ENCODE measurements at regions not wholly inside any gene's neighbourhood (a gene's known extent, or its start where the extent isn't known, plus 50 kb on each side); places are given as distances from the start of the nearest gene placed in this dataset.
"Not testable (repeated sequence)": the region's sequence is repeated elsewhere in the genome, so short reads cannot be mapped to it uniquely, and the experiment has no call there.

GRCh38 chr6:147924598-147924997 lies 416.1 kb downstream of the SAMD5 start:
- no peak for DNase-seq

- no peak for DNase-seq
These were observed 416.8 kb upstream of the SASH1 start for GRCh38 chr6:147925826-147926225.

- no peak for DNase-seq
These were observed 411.9 kb upstream of the SASH1 start for GRCh38 chr6:147930745-147931144.

- DNase-seq, result no peak
These were observed 409.4 kb upstream of the SASH1 start for GRCh38 chr6:147933224-147933623.

- no peak for DNase-seq
These were observed 407.0 kb upstream of the SASH1 start for GRCh38 chr6:147935656-147936055.

GRCh38 chr6:147936703-147937470 lies 405.8 kb upstream of the SASH1 start:
- no peak for DNase-seq

- peak; percentile 22 for DNase-seq
These were observed 401.5 kb upstream of the SASH1 start for GRCh38 chr6:147941143-147941542.

GRCh38 chr6:147942363-147942762 lies 400.3 kb upstream of the SASH1 start:
- no peak for DNase-seq

- no peak for DNase-seq
These were observed 398.5 kb upstream of the SASH1 start for GRCh38 chr6:147944122-147944521.

GRCh38 chr6:147947521-147947920 lies 395.1 kb upstream of the SASH1 start:
- no peak for DNase-seq

- DNase-seq, result no peak
These were observed 392.5 kb upstream of the SASH1 start for GRCh38 chr6:147949981-147950622.

GRCh38 chr6:147950623-147950987 lies 392.0 kb upstream of the SASH1 start:
- DNase-seq, result no peak

GRCh38 chr6:147951726-147952125 lies 390.9 kb upstream of the SASH1 start:
- no peak for DNase-seq

- DNase-seq, result no peak
These were observed 387.7 kb upstream of the SASH1 start for GRCh38 chr6:147954938-147955337.

- no peak for DNase-seq
These were observed 384.0 kb upstream of the SASH1 start for GRCh38 chr6:147958683-147959082.

GRCh38 chr6:147961481-147962141 lies 381.0 kb upstream of the SASH1 start:
- DNase-seq, result no peak

- not testable (repeated sequence) for DNase-seq
These were observed 377.2 kb upstream of the SASH1 start for GRCh38 chr6:147965448-147965847.

GRCh38 chr6:147970970-147971369 lies 371.7 kb upstream of the SASH1 start:
- no peak for DNase-seq

GRCh38 chr6:147972448-147972847 lies 370.2 kb upstream of the SASH1 start:
- DNase-seq, result no peak

GRCh38 chr6:147973806-147974205 lies 368.8 kb upstream of the SASH1 start:
- no peak for DNase-seq

GRCh38 chr6:147974376-147974775 lies 368.3 kb upstream of the SASH1 start:
- no peak for DNase-seq

- no peak for DNase-seq
These were observed 364.7 kb upstream of the SASH1 start for GRCh38 chr6:147977851-147978465.

GRCh38 chr6:147979966-147980365 lies 362.7 kb upstream of the SASH1 start:
- DNase-seq, result no peak
